ENCODE measurements at regions not wholly inside any gene's neighbourhood (a gene's known extent, or its start where the extent isn't known, plus 50 kb on each side); places are given as distances from the start of the nearest gene placed in this dataset.

DNA sequence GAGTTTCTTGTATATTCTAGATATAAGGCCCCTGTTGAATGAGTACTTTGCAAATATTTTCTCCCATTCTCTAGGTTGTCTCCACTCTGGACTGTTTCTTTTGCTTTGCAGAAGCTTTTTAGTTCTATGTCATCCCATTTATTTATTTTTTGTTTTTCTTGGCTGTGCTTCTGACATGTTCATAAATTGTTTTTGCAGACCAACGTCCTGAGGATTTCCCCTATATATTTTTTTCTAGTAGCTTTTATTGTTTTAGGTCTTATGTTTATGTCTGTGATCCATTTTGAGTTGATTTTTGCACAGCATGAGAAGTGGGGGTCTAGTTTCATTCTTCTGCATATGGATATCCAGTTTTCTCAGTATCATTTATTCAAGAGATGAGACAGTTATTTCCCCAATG is 70.4 kb upstream of the BTG1 start:
- TF ChIP-seq SNAI2 (CRISPR knock-in tag; IDR thresholded peaks at IDR 0.05), result no peak
- no peak for TF ChIP-seq ESRRG (CRISPR knock-in tag; IDR thresholded peaks at IDR 0.05)
- TF ChIP-seq, protein P1, sequence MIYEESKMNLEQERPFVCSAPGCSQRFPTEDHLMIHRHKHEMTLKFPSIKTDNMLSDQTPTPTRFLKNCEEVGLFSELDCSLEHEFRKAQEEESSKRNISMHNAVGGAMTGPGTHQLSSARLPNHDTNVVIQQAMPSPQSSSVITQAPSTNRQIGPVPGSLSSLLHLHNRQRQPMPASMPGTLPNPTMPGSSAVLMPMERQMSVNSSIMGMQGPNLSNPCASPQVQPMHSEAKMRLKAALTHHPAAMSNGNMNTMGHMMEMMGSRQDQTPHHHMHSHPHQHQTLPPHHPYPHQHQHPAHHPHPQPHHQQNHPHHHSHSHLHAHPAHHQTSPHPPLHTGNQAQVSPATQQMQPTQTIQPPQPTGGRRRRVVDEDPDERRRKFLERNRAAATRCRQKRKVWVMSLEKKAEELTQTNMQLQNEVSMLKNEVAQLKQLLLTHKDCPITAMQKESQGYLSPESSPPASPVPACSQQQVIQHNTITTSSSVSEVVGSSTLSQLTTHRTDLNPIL (CRISPR knock-in tag; IDR thresholded peaks at IDR 0.05; ENCODE audit: low read depth), result no peak
- no peak for TF ChIP-seq TOX (CRISPR knock-in tag; IDR thresholded peaks at IDR 0.05; ENCODE audit: borderline replicate concordance)
- TF ChIP-seq TCF4 (CRISPR knock-in tag; IDR thresholded peaks at IDR 0.05; ENCODE audit: borderline replicate concordance), result no peak
- no peak for TF ChIP-seq RARB (CRISPR knock-in tag; IDR thresholded peaks at IDR 0.05)
- TF ChIP-seq ZNF565 (CRISPR knock-in tag; conservative IDR thresholded peaks at IDR 0.05; ENCODE audit: low read depth), result no peak
- TF ChIP-seq ZNF8 (CRISPR knock-in tag; IDR thresholded peaks at IDR 0.05), result no peak
- no peak for TF ChIP-seq CSDC2 (CRISPR knock-in tag; IDR thresholded peaks at IDR 0.05)
- TF ChIP-seq, protein P2, sequence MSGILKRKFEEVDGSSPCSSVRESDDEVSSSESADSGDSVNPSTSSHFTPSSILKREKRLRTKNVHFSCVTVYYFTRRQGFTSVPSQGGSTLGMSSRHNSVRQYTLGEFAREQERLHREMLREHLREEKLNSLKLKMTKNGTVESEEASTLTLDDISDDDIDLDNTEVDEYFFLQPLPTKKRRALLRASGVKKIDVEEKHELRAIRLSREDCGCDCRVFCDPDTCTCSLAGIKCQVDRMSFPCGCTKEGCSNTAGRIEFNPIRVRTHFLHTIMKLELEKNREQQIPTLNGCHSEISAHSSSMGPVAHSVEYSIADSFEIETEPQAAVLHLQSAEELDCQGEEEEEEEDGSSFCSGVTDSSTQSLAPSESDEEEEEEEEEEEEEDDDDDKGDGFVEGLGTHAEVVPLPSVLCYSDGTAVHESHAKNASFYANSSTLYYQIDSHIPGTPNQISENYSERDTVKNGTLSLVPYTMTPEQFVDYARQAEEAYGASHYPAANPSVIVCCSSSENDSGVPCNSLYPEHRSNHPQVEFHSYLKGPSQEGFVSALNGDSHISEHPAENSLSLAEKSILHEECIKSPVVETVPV (CRISPR knock-in tag; IDR thresholded peaks at IDR 0.05), result no peak
- TF ChIP-seq ISL1 (CRISPR knock-in tag; IDR thresholded peaks at IDR 0.05), result no peak
- TF ChIP-seq ZC3H10 (CRISPR knock-in tag; IDR thresholded peaks at IDR 0.05), result no peak
- no peak for TF ChIP-seq OSR1 (CRISPR knock-in tag; IDR thresholded peaks at IDR 0.05)
- no peak for TF ChIP-seq ZFP3 (CRISPR knock-in tag; IDR thresholded peaks at IDR 0.05)
- TF ChIP-seq ZNF70 (CRISPR knock-in tag; IDR thresholded peaks at IDR 0.05), result no peak
- TF ChIP-seq, protein P3, sequence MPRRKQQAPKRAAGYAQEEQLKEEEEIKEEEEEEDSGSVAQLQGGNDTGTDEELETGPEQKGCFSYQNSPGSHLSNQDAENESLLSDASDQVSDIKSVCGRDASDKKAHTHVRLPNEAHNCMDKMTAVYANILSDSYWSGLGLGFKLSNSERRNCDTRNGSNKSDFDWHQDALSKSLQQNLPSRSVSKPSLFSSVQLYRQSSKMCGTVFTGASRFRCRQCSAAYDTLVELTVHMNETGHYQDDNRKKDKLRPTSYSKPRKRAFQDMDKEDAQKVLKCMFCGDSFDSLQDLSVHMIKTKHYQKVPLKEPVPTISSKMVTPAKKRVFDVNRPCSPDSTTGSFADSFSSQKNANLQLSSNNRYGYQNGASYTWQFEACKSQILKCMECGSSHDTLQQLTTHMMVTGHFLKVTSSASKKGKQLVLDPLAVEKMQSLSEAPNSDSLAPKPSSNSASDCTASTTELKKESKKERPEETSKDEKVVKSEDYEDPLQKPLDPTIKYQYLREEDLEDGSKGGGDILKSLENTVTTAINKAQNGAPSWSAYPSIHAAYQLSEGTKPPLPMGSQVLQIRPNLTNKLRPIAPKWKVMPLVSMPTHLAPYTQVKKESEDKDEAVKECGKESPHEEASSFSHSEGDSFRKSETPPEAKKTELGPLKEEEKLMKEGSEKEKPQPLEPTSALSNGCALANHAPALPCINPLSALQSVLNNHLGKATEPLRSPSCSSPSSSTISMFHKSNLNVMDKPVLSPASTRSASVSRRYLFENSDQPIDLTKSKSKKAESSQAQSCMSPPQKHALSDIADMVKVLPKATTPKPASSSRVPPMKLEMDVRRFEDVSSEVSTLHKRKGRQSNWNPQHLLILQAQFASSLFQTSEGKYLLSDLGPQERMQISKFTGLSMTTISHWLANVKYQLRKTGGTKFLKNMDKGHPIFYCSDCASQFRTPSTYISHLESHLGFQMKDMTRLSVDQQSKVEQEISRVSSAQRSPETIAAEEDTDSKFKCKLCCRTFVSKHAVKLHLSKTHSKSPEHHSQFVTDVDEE (CRISPR knock-in tag; IDR thresholded peaks at IDR 0.05), result no peak
- TF ChIP-seq, protein P4, sequence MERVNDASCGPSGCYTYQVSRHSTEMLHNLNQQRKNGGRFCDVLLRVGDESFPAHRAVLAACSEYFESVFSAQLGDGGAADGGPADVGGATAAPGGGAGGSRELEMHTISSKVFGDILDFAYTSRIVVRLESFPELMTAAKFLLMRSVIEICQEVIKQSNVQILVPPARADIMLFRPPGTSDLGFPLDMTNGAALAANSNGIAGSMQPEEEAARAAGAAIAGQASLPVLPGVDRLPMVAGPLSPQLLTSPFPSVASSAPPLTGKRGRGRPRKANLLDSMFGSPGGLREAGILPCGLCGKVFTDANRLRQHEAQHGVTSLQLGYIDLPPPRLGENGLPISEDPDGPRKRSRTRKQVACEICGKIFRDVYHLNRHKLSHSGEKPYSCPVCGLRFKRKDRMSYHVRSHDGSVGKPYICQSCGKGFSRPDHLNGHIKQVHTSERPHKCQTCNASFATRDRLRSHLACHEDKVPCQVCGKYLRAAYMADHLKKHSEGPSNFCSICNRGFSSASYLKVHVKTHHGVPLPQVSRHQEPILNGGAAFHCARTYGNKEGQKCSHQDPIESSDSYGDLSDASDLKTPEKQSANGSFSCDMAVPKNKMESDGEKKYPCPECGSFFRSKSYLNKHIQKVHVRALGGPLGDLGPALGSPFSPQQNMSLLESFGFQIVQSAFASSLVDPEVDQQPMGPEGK (CRISPR knock-in tag; IDR thresholded peaks at IDR 0.05; ENCODE audit: borderline replicate concordance), result no peak
- TF ChIP-seq, protein P5, sequence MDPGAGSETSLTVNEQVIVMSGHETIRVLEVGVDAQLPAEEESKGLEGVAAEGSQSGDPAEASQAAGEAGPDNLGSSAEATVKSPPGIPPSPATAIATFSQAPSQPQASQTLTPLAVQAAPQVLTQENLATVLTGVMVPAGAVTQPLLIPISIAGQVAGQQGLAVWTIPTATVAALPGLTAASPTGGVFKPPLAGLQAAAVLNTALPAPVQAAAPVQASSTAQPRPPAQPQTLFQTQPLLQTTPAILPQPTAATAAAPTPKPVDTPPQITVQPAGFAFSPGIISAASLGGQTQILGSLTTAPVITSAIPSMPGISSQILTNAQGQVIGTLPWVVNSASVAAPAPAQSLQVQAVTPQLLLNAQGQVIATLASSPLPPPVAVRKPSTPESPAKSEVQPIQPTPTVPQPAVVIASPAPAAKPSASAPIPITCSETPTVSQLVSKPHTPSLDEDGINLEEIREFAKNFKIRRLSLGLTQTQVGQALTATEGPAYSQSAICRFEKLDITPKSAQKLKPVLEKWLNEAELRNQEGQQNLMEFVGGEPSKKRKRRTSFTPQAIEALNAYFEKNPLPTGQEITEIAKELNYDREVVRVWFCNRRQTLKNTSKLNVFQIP (CRISPR knock-in tag; IDR thresholded peaks at IDR 0.05; ENCODE audit: borderline replicate concordance, low read depth), result no peak
- TF ChIP-seq GLIS3 (CRISPR knock-in tag; IDR thresholded peaks at IDR 0.05), result no peak
- no peak for TF ChIP-seq PPARA (CRISPR knock-in tag; IDR thresholded peaks at IDR 0.05; ENCODE audit: borderline replicate concordance)
- ATAC-seq, result no peak

DNA sequence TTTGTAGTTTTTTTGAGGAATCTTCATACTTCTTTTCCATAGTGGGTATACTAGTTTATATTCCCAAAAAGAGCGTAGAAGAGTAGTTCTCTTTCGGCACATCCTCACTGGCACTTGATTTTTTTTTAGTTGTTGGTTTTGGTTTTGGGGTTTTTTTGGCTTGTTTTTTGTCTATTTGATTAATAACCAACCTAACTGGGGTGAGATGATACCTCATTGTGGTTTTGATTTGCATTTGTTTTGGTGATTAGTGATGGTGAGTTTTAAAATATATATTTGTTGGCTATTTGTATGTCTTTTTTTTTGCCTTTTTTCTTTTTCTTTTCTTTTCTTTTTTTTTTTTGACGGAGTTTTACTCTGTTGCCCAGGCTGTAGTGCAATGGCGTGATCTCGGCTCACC is 69.7 kb upstream of the BTG1 start:
- ATAC-seq, result no peak
- no peak for TF ChIP-seq ZNF8 (CRISPR knock-in tag; IDR thresholded peaks at IDR 0.05)

DNA sequence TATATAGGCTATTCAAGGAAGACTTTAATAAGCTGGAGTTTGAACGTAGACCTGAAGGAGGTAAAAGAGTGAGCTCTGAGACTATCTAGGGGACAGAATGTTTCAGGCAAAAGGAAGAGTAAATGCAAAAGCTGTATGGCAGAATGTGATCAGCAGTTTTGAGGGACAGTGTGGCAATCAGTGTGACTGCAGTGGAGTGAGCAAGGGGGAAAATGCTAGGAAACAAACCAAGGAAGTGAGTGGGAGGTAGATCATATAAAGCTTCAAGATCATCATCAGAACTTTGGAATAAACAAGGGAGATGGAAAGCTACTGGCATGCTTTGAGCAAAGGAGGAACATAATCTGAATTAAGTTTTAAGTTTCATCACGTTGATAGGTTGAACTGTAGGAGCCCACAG is 67.5 kb upstream of the BTG1 start:
- ATAC-seq, result no peak
- TF ChIP-seq TCF4 (CRISPR knock-in tag; IDR thresholded peaks at IDR 0.05; ENCODE audit: borderline replicate concordance), result no peak
- TF ChIP-seq SNAI2 (CRISPR knock-in tag; IDR thresholded peaks at IDR 0.05), result no peak
- TF ChIP-seq, protein P2 (CRISPR knock-in tag; IDR thresholded peaks at IDR 0.05), result no peak
- no peak for TF ChIP-seq ZNF565 (CRISPR knock-in tag; conservative IDR thresholded peaks at IDR 0.05; ENCODE audit: low read depth)
- TF ChIP-seq GLIS3 (CRISPR knock-in tag; IDR thresholded peaks at IDR 0.05), result no peak
- TF ChIP-seq ISL1 (CRISPR knock-in tag; IDR thresholded peaks at IDR 0.05), result no peak
- TF ChIP-seq, protein P5 (CRISPR knock-in tag; IDR thresholded peaks at IDR 0.05; ENCODE audit: borderline replicate concordance, low read depth), result no peak
- TF ChIP-seq CSDC2 (CRISPR knock-in tag; IDR thresholded peaks at IDR 0.05), result no peak
- TF ChIP-seq ZC3H10 (CRISPR knock-in tag; IDR thresholded peaks at IDR 0.05), result no peak
- no peak for TF ChIP-seq ARNTL (CRISPR knock-in tag; IDR thresholded peaks at IDR 0.05; ENCODE audit: borderline replicate concordance, low read depth)
- no peak for TF ChIP-seq ZFP30 (CRISPR knock-in tag; IDR thresholded peaks at IDR 0.05)
- no peak for TF ChIP-seq PPARA (CRISPR knock-in tag; IDR thresholded peaks at IDR 0.05; ENCODE audit: borderline replicate concordance)
- TF ChIP-seq, protein P4 (CRISPR knock-in tag; IDR thresholded peaks at IDR 0.05; ENCODE audit: borderline replicate concordance), result no peak
- no peak for TF ChIP-seq TOX (CRISPR knock-in tag; IDR thresholded peaks at IDR 0.05; ENCODE audit: borderline replicate concordance)
- TF ChIP-seq OSR1 (CRISPR knock-in tag; IDR thresholded peaks at IDR 0.05), result no peak
- no peak for TF ChIP-seq ZNF70 (CRISPR knock-in tag; IDR thresholded peaks at IDR 0.05)

Data from SK-N-SH treated with all-trans-retinoic acid at 6 μM for 48 hours (cell line).